GM19023 (cell line): ENCODE measurements at regions not wholly inside any gene's neighbourhood (a gene's known extent, or its start where the extent isn't known, plus 50 kb on each side); places are given as distances from the start of the nearest gene placed in this dataset.
"Not testable (repeated sequence)": the region's sequence is repeated elsewhere in the genome, so short reads cannot be mapped to it uniquely, and the experiment has no call there.

Source experiments
- ATAC-seq: cut with Tn5 transposase; IDR thresholded peaks from one replicate; pipeline ENCODE4 v1.9.1; 2021; ENCODE audit warnings: mild to moderate bottlenecking, moderate library complexity; ENCODE audit not compliant: unreplicated experiment

- ATAC-seq: not testable (repeated sequence)
These were observed 194.7 kb downstream of the BANP start for GRCh38 chr16:88145824-88146405.

GRCh38 chr16:88148078-88148477, 196.8 kb downstream of the BANP start:
- ATAC-seq: not testable (repeated sequence)

GRCh38 chr16:88148682-88149081, 197.4 kb downstream of the BANP start:
- ATAC-seq: not testable (repeated sequence)

GRCh38 chr16:88149158-88149603, 197.9 kb downstream of the BANP start:
- not testable (repeated sequence) for ATAC-seq

- ATAC-seq: not testable (repeated sequence)
These were observed 198.4 kb downstream of the BANP start for GRCh38 chr16:88149663-88150062.

GRCh38 chr16:88150456-88151128, 199.4 kb downstream of the BANP start:
- ATAC-seq: not testable (repeated sequence)

- not testable (repeated sequence) for ATAC-seq
These were observed 199.9 kb downstream of the BANP start for GRCh38 chr16:88151129-88151499.

GRCh38 chr16:88151859-88152843, 200.9 kb downstream of the BANP start:
- ATAC-seq: not testable (repeated sequence)

- ATAC-seq: not testable (repeated sequence)
These were observed 201.6 kb downstream of the BANP start for GRCh38 chr16:88152879-88153278.

GRCh38 chr16:88153516-88153915, 202.3 kb downstream of the BANP start:
- not testable (repeated sequence) for ATAC-seq

GRCh38 chr16:88154886-88155285, 203.7 kb downstream of the BANP start:
- ATAC-seq: not testable (repeated sequence)

GRCh38 chr16:88155681-88156080, 204.4 kb downstream of the BANP start:
- not testable (repeated sequence) for ATAC-seq

GRCh38 chr16:88156640-88157283, 205.5 kb downstream of the BANP start:
- ATAC-seq: not testable (repeated sequence)

GRCh38 chr16:88157686-88158085, 206.5 kb downstream of the BANP start:
- not testable (repeated sequence) for ATAC-seq

GRCh38 chr16:88158256-88159045, 207.2 kb downstream of the BANP start:
- not testable (repeated sequence) for ATAC-seq

GRCh38 chr16:88159046-88159896, 208.0 kb downstream of the BANP start:
- ATAC-seq: not testable (repeated sequence)

GRCh38 chr16:88159897-88160335, 208.7 kb downstream of the BANP start:
- not testable (repeated sequence) for ATAC-seq

GRCh38 chr16:88161191-88161590, 210.0 kb downstream of the BANP start:
- ATAC-seq: not testable (repeated sequence)
